NB4 (cell line): ENCODE measurements at regions not wholly inside any gene's neighbourhood (a gene's known extent, or its start where the extent isn't known, plus 50 kb on each side); places are given as distances from the start of the nearest gene placed in this dataset.

Experiments used
- DNase-seq: peaks from one replicate; pipeline ENCODE4 v3.0.0; 2010; ENCODE audit warnings: low read depth
- H3K4me3 ChIP-seq: one replicate; pipeline ENCODE4 v1.5.1; 2011; ENCODE audit warnings: mild to moderate bottlenecking, low read depth, low read length, moderate library complexity
- CTCF ChIP-seq: IDR thresholded peaks from one replicate; pipeline ENCODE4 v1.5.1; 2012; ENCODE audit warnings: low read depth, low read length
- MAX ChIP-seq: IDR thresholded peaks from 2 replicates; pipeline ENCODE4 v1.6.1; 2011; ENCODE audit warnings: low read depth, low read length
- MYC ChIP-seq: IDR thresholded peaks from 2 replicates; pipeline ENCODE4 v1.6.1; 2011; ENCODE audit warnings: low read depth, low read length
- POLR2A ChIP-seq: IDR thresholded peaks from 2 replicates; pipeline ENCODE4 v1.6.1; 2011; ENCODE audit warnings: mild to moderate bottlenecking; ENCODE audit not compliant: insufficient read length; ENCODE audit errors: extremely low read depth

- TF ChIP-seq MAX (no peak), CTCF (no peak), MYC (no peak), POLR2A (no peak)
- no peak for DNase-seq
Measured at GRCh38 chr2:104641786-104642185, 212.1 kb upstream of the POU3F3 start.

GRCh38 chr2:104648376-104648775, 205.5 kb upstream of the POU3F3 start:
- no peak for DNase-seq
- H3K4me3 ChIP-seq = no peak overlapping the region
- TF ChIP-seq MAX (no peak), MYC (no peak), POLR2A (no peak), CTCF (no peak)

More at GRCh38 chr2:104641786-104642185, 212.1 kb upstream of the POU3F3 start:
- no peak overlapping the region for H3K4me3 ChIP-seq

- TF ChIP-seq MYC (no peak), MAX (no peak), POLR2A (no peak), CTCF (no peak)
- H3K4me3 ChIP-seq = no peak overlapping the region
- no peak for DNase-seq
Measured at GRCh38 chr2:104649866-104650265, 204.0 kb upstream of the POU3F3 start.

GRCh38 chr2:104650405-104650996, 203.4 kb upstream of the POU3F3 start:
- TF ChIP-seq CTCF (no peak), POLR2A (no peak), MYC (no peak), MAX (no peak)
- H3K4me3 ChIP-seq = no peak overlapping the region
- DNase-seq = no peak

GRCh38 chr2:104654811-104655210, 199.1 kb upstream of the POU3F3 start:
- DNase-seq = no peak
- no peak overlapping the region for H3K4me3 ChIP-seq
- TF ChIP-seq MAX = no peak
- no peak for TF ChIP-seq MYC
- no peak for TF ChIP-seq CTCF
- TF ChIP-seq POLR2A = no peak

- no peak for DNase-seq
- TF ChIP-seq POLR2A (no peak), MYC (no peak), CTCF (no peak), MAX (no peak)
- H3K4me3 ChIP-seq = no peak overlapping the region
Measured at GRCh38 chr2:104656571-104657163, 197.2 kb upstream of the POU3F3 start.
